SJSA1 (cell line): ENCODE measurements at regions not wholly inside any gene's neighbourhood (a gene's known extent, or its start where the extent isn't known, plus 50 kb on each side); places are given as distances from the start of the nearest gene placed in this dataset.

ENCODE experiments used
- DNase-seq, 2 experiments: peaks; one replicate each; pipeline ENCODE4 v3.0.0-alpha.2; 2015 to 2020; ENCODE audit warnings: low spot score in 2 of 2, low read depth in 1 of 2
- H3K27ac ChIP-seq: fragments of 250-450 bp; sonication (Bioruptor Pico); 2 replicates; pipeline ENCODE4 v1.5.1; 2020; ENCODE audit warnings: mild to moderate bottlenecking, moderate library complexity
- H3K27me3 ChIP-seq: fragments of 250-450 bp; sonication (Bioruptor Pico); replicated peaks from 2 replicates; pipeline ENCODE4 v1.5.1; 2020; ENCODE audit warnings: mild to moderate bottlenecking, moderate library complexity
- H3K36me3 ChIP-seq: fragments of 250-450 bp; sonication (Bioruptor Pico); 2 replicates; pipeline ENCODE4 v1.5.1; 2020; ENCODE audit warnings: mild to moderate bottlenecking
- H3K4me1 ChIP-seq: fragments of 250-450 bp; sonication (Bioruptor Pico); replicated peaks from 2 replicates; pipeline ENCODE4 v1.6.1; 2021; ENCODE audit warnings: mild to moderate bottlenecking
- H3K4me3 ChIP-seq: fragments of 250-450 bp; sonication (Bioruptor Pico); 2 replicates; pipeline ENCODE4 v1.5.1; 2020; ENCODE audit warnings: mild to moderate bottlenecking
- H3K9me3 ChIP-seq: fragments of 250-450 bp; sonication (Bioruptor Pico); replicated peaks from 2 replicates; pipeline ENCODE4 v1.5.1; 2020; ENCODE audit warnings: mild to moderate bottlenecking

- Histone ChIP-seq H3K36me3 (no peaks in the 10 kb centered on the region), H3K27me3 (no peaks in the 10 kb centered on the region), H3K4me3 (no peak overlapping the region), H3K27ac (no peak overlapping the region), H3K4me1 (no peaks in the 10 kb centered on the region), H3K9me3 (no peaks in the 10 kb centered on the region)
- no peak for DNase-seq
Measured at GRCh38 chr6:14428269-14428668, 310.7 kb downstream of the CD83 start.

- H3K4me3 ChIP-seq, result no peak overlapping the region
- H3K27ac ChIP-seq, result no peak overlapping the region
- no peak for DNase-seq
- no peaks in the 10 kb centered on the region for H3K4me1 ChIP-seq
- no peaks in the 10 kb centered on the region for H3K36me3 ChIP-seq
- no peaks in the 10 kb centered on the region for H3K9me3 ChIP-seq
- H3K27me3 ChIP-seq, result no peaks in the 10 kb centered on the region
Measured at GRCh38 chr6:14429396-14429795, 311.8 kb downstream of the CD83 start.

- H3K9me3 ChIP-seq, result no peaks in the 10 kb centered on the region
- no peak overlapping the region for H3K27ac ChIP-seq
- no peaks in the 10 kb centered on the region for H3K36me3 ChIP-seq
- no peak overlapping the region for H3K4me3 ChIP-seq
- H3K4me1 ChIP-seq, result no peaks in the 10 kb centered on the region
- no peak for DNase-seq
- H3K27me3 ChIP-seq, result no peaks in the 10 kb centered on the region
Measured at GRCh38 chr6:14430218-14430617, 312.6 kb downstream of the CD83 start.

GRCh38 chr6:14431385-14432330, 314.1 kb downstream of the CD83 start:
- H3K4me1 ChIP-seq, result no peaks in the 10 kb centered on the region
- no peak overlapping the region for H3K4me3 ChIP-seq
- H3K9me3 ChIP-seq, result no peaks in the 10 kb centered on the region
- no peaks in the 10 kb centered on the region for H3K27me3 ChIP-seq
- no peak for DNase-seq
- H3K36me3 ChIP-seq, result no peaks in the 10 kb centered on the region
- no peak overlapping the region for H3K27ac ChIP-seq

- Histone ChIP-seq H3K27ac (no peak overlapping the region), H3K36me3 (no peaks in the 10 kb centered on the region), H3K27me3 (no peaks in the 10 kb centered on the region), H3K4me3 (no peak overlapping the region), H3K9me3 (no peaks in the 10 kb centered on the region), H3K4me1 (no peaks in the 10 kb centered on the region)
- no peak for DNase-seq
Measured at GRCh38 chr6:14434916-14435690, 317.5 kb downstream of the CD83 start.

- Histone ChIP-seq H3K36me3 (no peaks in the 10 kb centered on the region), H3K27me3 (no peaks in the 10 kb centered on the region), H3K4me1 (no peaks in the 10 kb centered on the region), H3K27ac (no peak overlapping the region), H3K4me3 (no peak overlapping the region), H3K9me3 (no peaks in the 10 kb centered on the region)
- no peak for DNase-seq
Measured at GRCh38 chr6:14436592-14437132, 319.1 kb downstream of the CD83 start.

- no peak for DNase-seq
- Histone ChIP-seq H3K4me3 (no peak overlapping the region), H3K4me1 (no peaks in the 10 kb centered on the region), H3K9me3 (no peaks in the 10 kb centered on the region), H3K36me3 (no peaks in the 10 kb centered on the region), H3K27me3 (no peaks in the 10 kb centered on the region), H3K27ac (no peak overlapping the region)
Measured at GRCh38 chr6:14439419-14439818, 321.8 kb downstream of the CD83 start.

- Histone ChIP-seq H3K36me3 (no peaks in the 10 kb centered on the region), H3K4me3 (no peak overlapping the region), H3K27ac (no peak overlapping the region), H3K9me3 (no peaks in the 10 kb centered on the region), H3K27me3 (no peaks in the 10 kb centered on the region), H3K4me1 (no peaks in the 10 kb centered on the region)
- no peak for DNase-seq
Measured at GRCh38 chr6:14440215-14440910, 322.8 kb downstream of the CD83 start.

- no peak for DNase-seq
- no peaks in the 10 kb centered on the region for H3K36me3 ChIP-seq
- H3K4me1 ChIP-seq, result no peaks in the 10 kb centered on the region
- H3K9me3 ChIP-seq, result no peaks in the 10 kb centered on the region
- no peaks in the 10 kb centered on the region for H3K27me3 ChIP-seq
- H3K4me3 ChIP-seq, result no peak overlapping the region
- H3K27ac ChIP-seq, result no peak overlapping the region
Measured at GRCh38 chr6:14440940-14441781, 323.6 kb downstream of the CD83 start.

- H3K4me3 ChIP-seq, result no peak overlapping the region
- H3K27me3 ChIP-seq, result no peaks in the 10 kb centered on the region
- H3K27ac ChIP-seq, result no peak overlapping the region
- H3K9me3 ChIP-seq, result no peaks in the 10 kb centered on the region
- H3K4me1 ChIP-seq, result no peaks in the 10 kb centered on the region
- H3K36me3 ChIP-seq, result no peaks in the 10 kb centered on the region
- no peak for DNase-seq
Measured at GRCh38 chr6:14442242-14442641, 324.7 kb downstream of the CD83 start.

- DNase-seq, result no peak
- no peaks in the 10 kb centered on the region for H3K27me3 ChIP-seq
- no peaks in the 10 kb centered on the region for H3K4me1 ChIP-seq
- H3K4me3 ChIP-seq, result no peak overlapping the region
- H3K27ac ChIP-seq, result no peak overlapping the region
- no peaks in the 10 kb centered on the region for H3K36me3 ChIP-seq
- H3K9me3 ChIP-seq, result no peaks in the 10 kb centered on the region
Measured at GRCh38 chr6:14443629-14444268, 326.2 kb downstream of the CD83 start.

- Histone ChIP-seq H3K27ac (no peak overlapping the region), H3K27me3 (no peaks in the 10 kb centered on the region), H3K36me3 (no peaks in the 10 kb centered on the region), H3K4me1 (no peaks in the 10 kb centered on the region), H3K9me3 (no peaks in the 10 kb centered on the region), H3K4me3 (no peak overlapping the region)
- DNase-seq, result no peak
Measured at GRCh38 chr6:14444295-14444972, 326.9 kb downstream of the CD83 start.
